Muscle of arm (tissue), 1 donor: ENCODE measurements at regions not wholly inside any gene's neighbourhood (a gene's known extent, or its start where the extent isn't known, plus 50 kb on each side); places are given as distances from the start of the nearest gene placed in this dataset.
A peak's percentile ranks its signal among the peaks of the same experiment; 100 is the strongest.
"Not testable (repeated sequence)": the region's sequence is repeated elsewhere in the genome, so short reads cannot be mapped to it uniquely, and the experiment has no call there.

Source experiments
- DNase-seq: peaks from one replicate; pipeline ENCODE4 v3.0.0-alpha.2; 2013

DNA sequence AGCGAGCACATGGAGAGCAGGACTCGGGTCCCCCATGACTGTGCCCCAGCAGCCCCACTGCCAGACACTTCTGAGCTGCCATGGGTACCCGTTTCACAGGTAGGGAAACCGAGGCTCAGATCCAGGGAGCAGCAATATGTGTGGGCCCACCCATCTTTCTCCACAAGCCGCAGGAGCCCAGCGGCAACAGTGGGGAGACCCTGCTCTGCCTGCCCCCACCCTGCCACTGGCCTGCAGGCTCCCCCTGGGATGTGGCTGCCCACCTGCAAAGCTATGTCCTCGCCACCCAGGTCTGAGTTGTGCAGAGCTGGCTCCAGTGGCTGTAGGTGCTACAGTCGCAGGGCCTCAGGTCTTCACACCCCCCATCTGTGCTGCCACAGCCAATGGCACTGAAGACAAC, 50.6 kb upstream of the C1QTNF9B start:
- DNase-seq: no peak

DNA sequence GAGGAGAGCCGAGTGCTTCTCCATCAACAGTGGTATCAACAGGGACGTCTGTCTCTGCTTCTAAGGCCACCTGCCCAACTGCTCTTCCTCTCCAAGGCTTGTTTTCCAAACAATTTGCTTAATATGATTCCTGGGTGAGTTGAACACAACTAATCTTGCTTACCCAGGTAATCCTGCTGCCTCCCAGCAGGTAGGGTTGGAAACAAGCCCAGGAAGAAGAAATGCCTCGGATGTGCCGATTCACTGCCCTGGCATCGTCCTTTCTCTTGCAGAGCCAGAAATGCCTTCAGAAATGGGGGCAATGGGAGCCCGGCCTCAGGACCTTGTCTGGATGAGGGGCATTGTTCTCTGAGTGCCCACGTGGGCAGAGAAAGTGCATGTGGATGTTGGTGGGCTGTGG, 51.9 kb upstream of the C1QTNF9B start:
- no peak for DNase-seq

GRCh38 chr13:23949736-23950135, 52.4 kb upstream of the C1QTNF9B start:
- no peak for DNase-seq

- no peak for DNase-seq
Measured at GRCh38 chr13:23950736-23951510, 53.6 kb upstream of the C1QTNF9B start.

GRCh38 chr13:23952796-23953195, 55.5 kb upstream of the C1QTNF9B start:
- no peak for DNase-seq

- DNase-seq: no peak
Measured at GRCh38 chr13:23953860-23954512, 56.7 kb upstream of the C1QTNF9B start.

DNA sequence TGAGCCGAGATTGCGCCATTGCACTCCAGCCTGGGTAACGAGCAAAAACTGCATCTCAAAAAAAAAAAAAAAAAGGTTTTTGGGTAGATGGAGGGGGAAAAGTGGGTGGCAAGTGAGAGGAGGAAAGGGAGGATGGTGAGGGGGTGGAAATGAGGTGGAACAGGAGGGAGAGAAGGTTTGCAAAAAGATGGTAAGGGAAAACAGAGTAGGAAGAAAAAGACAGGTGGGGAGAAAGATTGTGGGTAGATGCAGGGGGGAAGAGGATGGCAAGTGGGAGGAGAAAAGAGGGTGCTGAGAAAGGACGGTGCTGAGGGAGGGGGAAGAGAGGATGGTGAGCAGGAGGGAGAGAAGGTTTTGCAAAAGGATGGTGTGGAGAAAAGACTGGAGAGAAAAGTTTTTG, 57.8 kb upstream of the C1QTNF9B start:
- no peak for DNase-seq

- no peak for DNase-seq
Measured at GRCh38 chr13:23956106-23956505, 58.8 kb upstream of the C1QTNF9B start.

- DNase-seq: no peak
Measured at GRCh38 chr13:23957981-23958380, 60.7 kb upstream of the C1QTNF9B start.

DNA sequence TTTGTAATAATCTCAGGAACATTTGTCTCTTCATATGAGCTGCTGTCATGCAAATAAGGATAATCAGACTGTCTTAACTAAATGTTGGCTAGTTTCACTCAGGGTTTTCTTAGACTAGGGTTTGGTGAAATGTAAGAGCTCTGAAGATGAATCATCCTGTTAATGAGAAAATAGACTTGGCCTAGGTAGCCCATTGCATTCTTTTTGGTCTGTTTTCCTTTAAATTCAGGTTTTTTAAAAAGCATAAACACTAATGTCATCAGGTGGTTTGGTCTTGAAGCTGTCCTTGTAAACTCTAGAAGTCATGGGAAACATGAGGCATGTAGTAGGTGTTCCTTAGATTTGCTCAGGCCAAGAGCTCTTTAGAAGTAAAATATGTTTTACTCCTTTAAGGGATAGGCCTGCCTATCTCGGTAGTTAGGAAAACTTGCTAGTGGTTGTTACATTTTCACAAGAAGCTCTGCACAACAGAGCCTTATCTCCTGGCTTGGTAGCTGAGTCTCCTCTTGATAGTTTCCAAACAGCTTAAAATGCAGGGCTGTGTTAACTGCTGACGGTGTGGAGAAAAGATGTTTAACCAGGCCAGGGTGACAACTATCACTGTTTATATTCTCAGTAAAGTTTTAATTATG, 62.0 kb upstream of the C1QTNF9B start:
- no peak for DNase-seq

DNA sequence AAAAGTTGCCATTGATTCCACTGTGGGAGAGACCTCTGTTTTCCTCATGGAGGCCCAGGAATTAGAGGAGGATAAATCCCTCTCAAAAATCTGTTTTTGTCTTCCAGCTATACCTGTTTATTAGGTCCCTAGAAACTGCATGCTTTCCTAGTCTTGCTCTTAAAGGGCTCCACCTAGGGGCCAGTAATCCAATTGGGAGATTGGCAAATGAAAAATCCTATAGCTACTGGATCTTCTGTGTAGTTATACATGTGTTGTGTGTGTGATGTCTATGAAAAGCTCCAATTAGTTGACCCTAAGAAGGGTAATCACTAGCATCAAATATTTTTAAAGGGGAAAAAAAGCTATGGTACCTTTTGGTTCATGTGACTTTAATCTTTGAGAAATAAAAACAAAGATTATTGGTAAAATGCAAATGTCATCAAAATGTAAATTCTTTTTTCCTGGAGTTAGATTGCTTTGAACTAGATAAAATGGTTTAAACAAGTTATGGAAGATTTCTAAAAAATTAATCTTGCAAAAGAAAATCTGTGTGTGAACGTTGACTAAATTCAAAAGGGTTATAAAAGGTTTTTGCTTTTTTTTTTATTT, 63.4 kb upstream of the C1QTNF9B start:
- DNase-seq: no peak

DNA sequence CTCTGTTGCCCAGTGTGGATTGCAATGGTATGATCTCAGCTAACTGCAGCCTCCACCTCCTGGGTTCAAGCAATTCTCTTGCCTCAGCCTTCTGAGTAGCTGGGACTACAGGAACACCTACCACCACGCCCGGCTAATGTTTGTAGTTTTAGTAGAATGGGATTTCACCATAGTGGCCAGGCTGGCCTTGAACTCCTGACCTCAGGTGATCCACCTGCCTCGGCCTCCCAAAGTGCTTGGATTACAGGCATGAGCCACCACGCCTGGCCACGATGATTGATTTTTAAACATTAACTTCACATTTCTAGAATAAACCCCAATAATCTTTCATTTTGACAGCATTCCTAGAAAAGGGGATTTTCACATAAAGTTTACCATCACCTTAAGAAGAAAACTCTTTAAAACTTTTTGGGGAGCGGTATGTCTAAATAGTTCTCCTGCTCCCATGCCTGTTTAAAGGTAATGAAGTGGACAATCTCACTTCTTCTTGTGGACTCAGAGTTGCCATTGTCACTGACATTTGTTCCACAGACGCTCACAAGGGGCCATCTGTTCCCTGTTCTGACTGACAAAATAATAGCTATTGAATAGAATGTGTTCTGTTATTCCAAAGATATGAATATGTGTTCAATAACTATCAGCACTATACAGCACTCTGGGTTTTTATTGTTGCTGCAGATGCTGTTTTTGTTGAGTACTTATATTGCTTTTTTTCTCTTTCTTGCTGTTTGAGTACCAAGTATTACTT, 66.1 kb upstream of the C1QTNF9B start:
- no peak for DNase-seq

DNA sequence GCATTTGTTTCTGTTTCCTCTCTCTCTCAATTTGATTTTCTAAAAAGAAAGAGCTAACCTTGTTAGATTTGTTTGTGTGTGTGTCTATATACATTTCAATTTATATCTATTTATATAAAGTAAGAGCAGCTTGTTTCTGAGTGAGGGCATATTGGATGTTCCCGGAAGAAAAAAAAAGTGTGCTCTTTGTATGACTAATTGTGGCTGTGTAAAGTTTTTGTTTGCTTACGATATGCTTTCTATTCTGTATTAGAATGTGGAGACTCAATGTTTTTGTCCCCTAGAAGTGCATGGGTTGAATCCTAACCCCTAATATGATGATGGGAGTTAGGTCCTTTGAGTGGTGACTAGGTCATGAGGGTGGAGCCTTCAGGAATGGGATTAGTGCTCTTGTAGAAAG, 66.6 kb upstream of the C1QTNF9B start:
- DNase-seq: no peak

DNA sequence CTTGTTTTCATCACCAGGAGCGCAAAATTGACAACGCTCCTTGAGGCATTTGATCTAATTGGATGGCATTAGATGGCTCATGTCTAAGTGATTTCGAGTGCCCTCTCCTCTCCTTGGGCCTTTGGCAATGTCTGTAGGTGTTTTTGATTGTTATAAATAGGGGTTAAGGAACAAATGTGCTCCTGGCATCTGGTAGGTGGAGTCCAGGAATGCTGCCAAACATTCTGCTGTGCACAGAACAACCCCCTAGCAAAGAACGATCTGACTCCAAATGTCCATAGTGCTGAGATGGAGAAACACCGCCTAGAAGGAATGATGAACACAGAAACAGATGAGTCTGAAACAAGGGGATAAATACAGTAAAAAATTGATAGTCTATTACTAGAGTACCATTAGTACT, 68.0 kb upstream of the C1QTNF9B start:
- no peak for DNase-seq

GRCh38 chr13:23966221-23966690, 69.0 kb upstream of the C1QTNF9B start:
- DNase-seq: no peak

DNA sequence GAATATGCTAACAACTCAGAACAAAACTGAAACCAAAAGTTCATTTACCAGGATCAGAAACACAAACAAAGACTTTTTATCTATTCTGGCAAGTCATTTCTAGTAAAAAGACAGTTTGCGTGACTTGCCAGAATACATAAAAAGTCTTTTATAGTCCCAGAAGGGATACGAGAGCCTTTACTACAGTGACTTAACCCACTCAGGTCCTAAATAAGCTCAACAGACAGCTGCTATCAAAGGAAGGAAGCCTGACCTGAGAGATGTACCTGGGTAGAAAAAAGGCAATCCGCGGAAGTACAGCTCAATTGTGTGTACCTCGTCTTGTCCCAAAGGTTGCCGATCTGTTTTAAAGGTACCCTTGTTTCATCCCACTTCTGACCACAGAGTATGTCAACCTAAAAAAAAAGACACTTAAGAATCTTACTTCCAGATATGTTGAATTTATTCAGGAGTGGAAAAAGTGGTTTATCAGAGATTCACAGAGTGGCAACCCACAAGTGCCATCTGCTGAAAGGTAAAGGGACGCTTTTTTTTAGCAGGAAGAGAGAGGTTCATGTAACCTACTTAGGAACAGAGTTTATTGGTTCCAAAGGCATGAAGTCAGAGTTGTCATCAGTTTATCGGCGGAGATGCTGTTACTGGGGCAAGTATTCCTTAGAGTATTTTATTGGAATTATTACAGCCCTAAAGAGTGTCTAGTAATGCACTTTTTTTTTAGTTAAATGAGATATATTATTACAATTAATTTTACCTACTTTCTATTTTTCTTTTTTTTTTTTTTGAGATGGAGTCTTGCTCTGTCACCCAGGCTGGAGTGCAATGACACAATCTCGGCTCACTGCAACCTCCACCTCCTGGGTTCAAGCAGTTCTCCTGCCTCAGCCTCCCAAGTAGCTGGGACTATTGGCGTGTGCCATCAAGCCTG, 69.7 kb upstream of the C1QTNF9B start:
- no peak for DNase-seq

GRCh38 chr13:23967792-23968191, 70.5 kb upstream of the C1QTNF9B start:
- DNase-seq: not testable (repeated sequence)

DNA sequence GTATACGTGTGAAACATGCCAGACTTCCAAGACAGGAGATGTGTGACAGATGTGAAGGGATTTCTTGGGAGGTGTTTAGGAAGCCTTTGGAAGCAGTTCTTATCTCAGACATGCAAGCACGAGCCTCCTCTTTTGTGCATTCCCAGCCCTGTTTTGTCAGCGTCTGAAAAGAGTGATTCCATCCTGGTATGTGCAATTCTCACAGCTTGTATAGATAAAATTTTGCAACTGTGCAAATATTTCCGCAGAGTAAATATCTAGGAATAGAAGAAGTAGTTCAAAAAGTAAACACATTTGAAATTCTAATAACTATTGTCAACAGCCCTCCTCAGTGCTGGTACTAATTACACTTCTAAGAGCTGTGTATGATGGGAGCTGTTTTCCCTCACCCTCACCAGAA, 72.3 kb upstream of the C1QTNF9B start:
- no peak for DNase-seq

DNA sequence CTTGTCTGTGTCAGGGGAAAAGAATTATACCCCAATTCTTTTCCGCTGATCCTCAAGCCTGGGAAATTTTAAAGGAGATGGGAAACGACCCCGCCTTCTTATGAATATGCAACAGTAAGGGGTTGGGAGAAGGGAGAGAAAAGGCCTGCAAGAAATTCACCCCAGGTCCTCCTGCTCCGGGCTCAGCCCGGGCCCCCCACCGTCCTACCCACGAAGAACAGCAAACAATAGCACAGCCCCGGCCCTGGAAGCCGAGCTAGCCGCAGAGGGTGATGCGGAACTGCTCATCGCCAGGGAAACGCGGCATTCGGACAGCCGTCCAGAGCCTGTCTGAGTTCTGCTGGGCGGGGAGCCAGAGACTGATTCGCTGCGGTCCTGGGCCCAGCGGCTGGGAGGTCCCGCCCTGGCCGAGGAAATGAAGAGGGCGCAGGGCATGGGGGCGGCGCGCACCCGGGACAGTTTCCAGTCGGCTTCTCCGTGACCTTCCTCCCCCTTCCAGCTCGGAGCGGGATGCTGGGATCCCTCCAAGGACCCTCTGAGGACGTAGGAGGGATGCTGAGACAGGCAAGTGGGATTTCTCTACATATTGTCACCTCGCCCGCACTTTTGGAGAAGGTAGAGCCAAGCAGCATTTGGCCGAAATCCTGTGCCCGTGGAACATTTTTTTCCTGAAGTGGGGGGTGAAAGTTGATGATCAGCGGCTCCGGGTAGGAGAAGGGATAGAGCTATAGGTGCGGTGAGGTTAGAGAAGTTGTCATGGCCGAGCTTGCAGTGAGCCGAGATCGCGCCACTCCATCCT, 82.3 kb upstream of the C1QTNF9B start:
- DNase-seq: peak; percentile 82

DNA sequence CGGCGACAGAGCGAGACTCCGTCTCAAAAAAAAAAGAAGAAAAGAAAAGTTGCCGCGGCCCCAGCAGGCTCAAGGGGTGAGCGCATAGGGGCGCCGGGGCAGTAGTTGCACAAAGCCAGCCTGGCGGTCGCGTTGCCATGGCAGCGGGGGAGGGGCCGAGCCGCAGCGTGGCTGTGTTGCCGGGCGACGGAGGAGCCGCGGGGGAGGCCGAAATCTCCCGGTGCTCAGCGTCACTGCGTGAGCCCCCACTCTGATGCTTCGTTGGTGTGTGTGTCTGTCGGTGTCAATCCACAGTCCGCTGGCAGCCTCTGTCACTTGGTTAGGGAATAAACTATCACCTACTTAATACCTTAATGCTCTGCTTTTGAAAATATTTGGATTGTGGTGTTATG, 82.9 kb upstream of the C1QTNF9B start:
- peak; percentile 76 for DNase-seq
